Astrocyte (in vitro differentiated cells and primary cell): ENCODE measurements at regions not wholly inside any gene's neighbourhood (a gene's known extent, or its start where the extent isn't known, plus 50 kb on each side); places are given as distances from the start of the nearest gene placed in this dataset.

Experiments
- DNase-seq: peaks from one replicate; pipeline ENCODE4 v3.0.0-alpha.2; 2010; ENCODE audit warnings: low read depth
- FAIRE-seq: peaks from 2 replicates; lab custom pipeline; 2011; peaks lifted over from hg19 to GRCh38; lab: Jason Lieb, UNC
- H2AFZ ChIP-seq: 2 replicates; pipeline ENCODE4 v1.6.0; 2012; ENCODE audit warnings: low read depth, low read length, inconsistent platforms
- H3K27ac ChIP-seq: 2 replicates; pipeline ENCODE4 v1.5.1; 2011; ENCODE audit warnings: low read depth, low read length, inconsistent platforms
- H3K27me3 ChIP-seq: 2 replicates; pipeline ENCODE4 v1.6.0; 2011; ENCODE audit warnings: low read length, inconsistent platforms; ENCODE audit not compliant: insufficient read depth
- H3K36me3 ChIP-seq: 2 replicates; pipeline ENCODE4 v1.5.1; 2011; ENCODE audit warnings: low read length, inconsistent platforms; ENCODE audit not compliant: insufficient read depth
- H3K4me1 ChIP-seq: 2 replicates; pipeline ENCODE4 v1.5.1; 2011; ENCODE audit warnings: low read length, inconsistent platforms; ENCODE audit not compliant: insufficient read depth
- H3K4me2 ChIP-seq: 2 replicates; pipeline ENCODE4 v1.6.0; 2012; ENCODE audit warnings: low read length, inconsistent platforms
- H3K4me3 ChIP-seq: 2 replicates; pipeline ENCODE4 v1.5.1; 2011; ENCODE audit warnings: low read depth, mild to moderate bottlenecking, low read length, inconsistent platforms; ENCODE audit not compliant: insufficient read depth
- H3K79me2 ChIP-seq: 2 replicates; pipeline ENCODE4 v1.6.0; 2012; ENCODE audit warnings: mild to moderate bottlenecking, low read length, inconsistent platforms; ENCODE audit not compliant: insufficient read depth
- H3K9ac ChIP-seq: 2 replicates; pipeline ENCODE4 v1.6.0; 2012; ENCODE audit warnings: mild to moderate bottlenecking, low read length, inconsistent platforms
- H3K9me3 ChIP-seq: 2 replicates; pipeline ENCODE4 v1.5.1; 2012; ENCODE audit warnings: low read depth, mild to moderate bottlenecking, low read length, inconsistent platforms; ENCODE audit not compliant: insufficient read depth
- H4K20me1 ChIP-seq: 2 replicates; pipeline ENCODE4 v1.6.0; 2012; ENCODE audit warnings: low read length, inconsistent platforms; ENCODE audit not compliant: insufficient read depth
- H3K27ac Mint-ChIP-seq: one replicate; pipeline ENCODE4 v1.8.0; 2021; ENCODE audit warnings: mild to moderate bottlenecking, mixed read lengths; ENCODE audit not compliant: unreplicated experiment
- H3K27me3 Mint-ChIP-seq: one replicate; pipeline ENCODE4 v1.8.0; 2021; ENCODE audit warnings: low read depth, mixed read lengths; ENCODE audit not compliant: unreplicated experiment
- H3K36me3 Mint-ChIP-seq: one replicate; pipeline ENCODE4 v1.8.0; 2021; ENCODE audit warnings: low read depth, mixed read lengths; ENCODE audit not compliant: unreplicated experiment
- H3K4me1 Mint-ChIP-seq: one replicate; pipeline ENCODE4 v1.8.0; 2021; ENCODE audit warnings: low read depth, mixed read lengths; ENCODE audit not compliant: unreplicated experiment
- H3K4me3 Mint-ChIP-seq: one replicate; pipeline ENCODE4 v1.8.0; 2021; ENCODE audit warnings: mild to moderate bottlenecking, moderate library complexity, mixed read lengths; ENCODE audit not compliant: unreplicated experiment
- H3K9me3 Mint-ChIP-seq: one replicate; pipeline ENCODE4 v1.8.0; 2021; ENCODE audit warnings: mild to moderate bottlenecking, mixed read lengths; ENCODE audit not compliant: unreplicated experiment
- CTCF ChIP-seq: IDR thresholded peaks from 2 replicates; pipeline ENCODE4 v1.5.1; 2011; ENCODE audit warnings: low read depth, mild to moderate bottlenecking, inconsistent platforms, low read length, moderate library complexity; ENCODE audit not compliant: insufficient read depth
- EZH2 ChIP-seq: IDR thresholded peaks from 2 replicates; pipeline ENCODE4 v1.6.1; 2012; ENCODE audit warnings: mild to moderate bottlenecking, low read length, inconsistent platforms; ENCODE audit not compliant: insufficient read depth

GRCh38 chr4:22573198-22573597, 57.3 kb upstream of the ADGRA3 start:
- no peak for TF ChIP-seq EZH2
- no peak overlapping the region for H2AFZ ChIP-seq
- H3K27ac ChIP-seq, result no peak overlapping the region
- H3K79me2 ChIP-seq, result no peaks in the 10 kb centered on the region
- no peaks in the 10 kb centered on the region for H3K9me3 ChIP-seq
- H3K4me1 ChIP-seq, result no peaks in the 10 kb centered on the region
- no peak for DNase-seq
- H3K36me3 Mint-ChIP-seq, result no peaks in the 10 kb centered on the region
- no peak overlapping the region for H3K4me3 Mint-ChIP-seq
- H4K20me1 ChIP-seq, result no peaks in the 10 kb centered on the region
- no peak overlapping the region for H3K4me3 ChIP-seq
- no peaks in the 10 kb centered on the region for H3K36me3 ChIP-seq
- H3K9me3 Mint-ChIP-seq, result peaks cover 3% of the 10 kb centered on the region
- no peak overlapping the region for H3K9ac ChIP-seq
- no peaks in the 10 kb centered on the region for H3K27me3 ChIP-seq
- no peak overlapping the region for H3K27ac Mint-ChIP-seq
- H3K4me1 Mint-ChIP-seq, result no peaks in the 10 kb centered on the region
- no peak for FAIRE-seq
- H3K4me2 ChIP-seq, result no peak overlapping the region
- peaks cover 3% of the 10 kb centered on the region for H3K27me3 Mint-ChIP-seq

GRCh38 chr4:22573641-22574040, 57.8 kb upstream of the ADGRA3 start:
- no peak for DNase-seq
- no peak overlapping the region for H3K4me2 ChIP-seq
- H3K27me3 Mint-ChIP-seq, result peaks cover 3% of the 10 kb centered on the region
- no peaks in the 10 kb centered on the region for H3K9me3 ChIP-seq
- H3K27ac Mint-ChIP-seq, result no peak overlapping the region
- H3K9me3 Mint-ChIP-seq, result peaks cover 3% of the 10 kb centered on the region
- H2AFZ ChIP-seq, result no peak overlapping the region
- no peak overlapping the region for H3K27ac ChIP-seq
- no peaks in the 10 kb centered on the region for H3K27me3 ChIP-seq
- H3K4me3 ChIP-seq, result no peak overlapping the region
- H4K20me1 ChIP-seq, result no peaks in the 10 kb centered on the region
- H3K4me1 ChIP-seq, result no peaks in the 10 kb centered on the region
- no peak overlapping the region for H3K4me3 Mint-ChIP-seq
- no peaks in the 10 kb centered on the region for H3K36me3 ChIP-seq
- no peaks in the 10 kb centered on the region for H3K4me1 Mint-ChIP-seq
- H3K36me3 Mint-ChIP-seq, result no peaks in the 10 kb centered on the region
- no peaks in the 10 kb centered on the region for H3K79me2 ChIP-seq
- no peak for FAIRE-seq
- H3K9ac ChIP-seq, result no peak overlapping the region
- TF ChIP-seq CTCF (no peak), EZH2 (no peak)

- Histone ChIP-seq H3K4me2 (no peak overlapping the region), H2AFZ (no peak overlapping the region), H3K27ac (no peak overlapping the region), H3K79me2 (no peaks in the 10 kb centered on the region), H3K27me3 (no peaks in the 10 kb centered on the region), H3K4me3 (no peak overlapping the region), H3K9ac (no peak overlapping the region), H3K4me1 (no peaks in the 10 kb centered on the region), H3K9me3 (no peaks in the 10 kb centered on the region), H3K36me3 (no peaks in the 10 kb centered on the region), H4K20me1 (no peaks in the 10 kb centered on the region)
- TF ChIP-seq CTCF (no peak), EZH2 (no peak)
- H3K4me3 Mint-ChIP-seq, result no peak overlapping the region
- DNase-seq, result no peak
- H3K36me3 Mint-ChIP-seq, result no peaks in the 10 kb centered on the region
- peaks cover 3% of the 10 kb centered on the region for H3K27me3 Mint-ChIP-seq
- no peaks in the 10 kb centered on the region for H3K4me1 Mint-ChIP-seq
- H3K27ac Mint-ChIP-seq, result no peak overlapping the region
- no peak for FAIRE-seq
- peaks cover 3% of the 10 kb centered on the region for H3K9me3 Mint-ChIP-seq
Measured at GRCh38 chr4:22574424-22574823, 58.6 kb upstream of the ADGRA3 start.
